T-helper 17 cell (primary cell): ENCODE measurements at regions not wholly inside any gene's neighbourhood (a gene's known extent, or its start where the extent isn't known, plus 50 kb on each side); places are given as distances from the start of the nearest gene placed in this dataset.
"Not testable (repeated sequence)": the region's sequence is repeated elsewhere in the genome, so short reads cannot be mapped to it uniquely, and the experiment has no call there.

ENCODE experiments used
- ATAC-seq: fragments of 150-1000 bp; cut with Tn5 transposase; 2 replicates; pipeline ENCODE4 v1.10.0; 2021; ENCODE audit warnings: mild to moderate bottlenecking, moderate library complexity
- DNase-seq, 3 donors: peaks; one replicate each; pipeline versions ENCODE4 v3.0.0 to v3.0.0-alpha.2; 2020 to 2021
- H3K9me3 ChIP-seq: one replicate; pipeline ENCODE4 v1.7.0; 2013; ENCODE audit warnings: low read length, mild to moderate bottlenecking; ENCODE audit not compliant: control insufficient read depth, poor library complexity, severe bottlenecking
- H3K27ac Mint-ChIP-seq: one replicate; pipeline ENCODE4 v1.8.0; 2022; ENCODE audit warnings: mild to moderate bottlenecking, moderate library complexity, mixed read lengths
- H3K27me3 Mint-ChIP-seq: one replicate; pipeline ENCODE4 v1.8.0; 2022; ENCODE audit warnings: mixed read lengths
- H3K36me3 Mint-ChIP-seq: one replicate; pipeline ENCODE4 v1.8.0; 2022; ENCODE audit warnings: low read depth, mixed read lengths
- H3K4me1 Mint-ChIP-seq: one replicate; pipeline ENCODE4 v1.8.0; 2022; ENCODE audit warnings: mild to moderate bottlenecking, mixed read lengths
- H3K4me3 Mint-ChIP-seq: one replicate; pipeline ENCODE4 v1.8.0; 2022; ENCODE audit warnings: mild to moderate bottlenecking, moderate library complexity, mixed read lengths

DNA sequence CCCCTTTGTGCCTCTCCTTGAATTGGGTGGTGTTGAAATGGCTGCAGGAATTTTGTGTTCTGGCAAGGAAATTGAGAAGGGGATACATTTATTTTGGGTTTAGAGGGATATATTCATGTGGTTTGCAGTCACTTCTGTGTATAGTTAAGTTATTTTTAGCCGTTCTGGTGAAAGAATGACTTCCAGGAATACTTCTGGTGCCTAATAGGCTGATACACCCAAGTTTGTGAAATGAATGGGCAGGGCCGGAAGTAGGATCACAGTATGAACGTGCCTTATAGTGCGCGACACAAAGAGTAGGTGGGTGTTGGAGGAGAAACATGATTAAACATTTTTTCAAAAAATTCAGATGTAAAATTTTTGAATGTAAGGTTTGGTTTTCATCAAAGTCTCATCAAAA, 168.6 kb upstream of the ATP5MC3 start:
- H3K27me3 Mint-ChIP-seq: peaks cover 45% of the 10 kb centered on the region
- H3K9me3 ChIP-seq: no peaks in the 10 kb centered on the region
- no peak overlapping the region for H3K4me3 Mint-ChIP-seq
- H3K27ac Mint-ChIP-seq: no peak overlapping the region
- H3K36me3 Mint-ChIP-seq: peaks cover 12% of the 10 kb centered on the region
- DNase-seq: no peak
- ATAC-seq: no peak
- H3K4me1 Mint-ChIP-seq: no peaks in the 10 kb centered on the region

DNA sequence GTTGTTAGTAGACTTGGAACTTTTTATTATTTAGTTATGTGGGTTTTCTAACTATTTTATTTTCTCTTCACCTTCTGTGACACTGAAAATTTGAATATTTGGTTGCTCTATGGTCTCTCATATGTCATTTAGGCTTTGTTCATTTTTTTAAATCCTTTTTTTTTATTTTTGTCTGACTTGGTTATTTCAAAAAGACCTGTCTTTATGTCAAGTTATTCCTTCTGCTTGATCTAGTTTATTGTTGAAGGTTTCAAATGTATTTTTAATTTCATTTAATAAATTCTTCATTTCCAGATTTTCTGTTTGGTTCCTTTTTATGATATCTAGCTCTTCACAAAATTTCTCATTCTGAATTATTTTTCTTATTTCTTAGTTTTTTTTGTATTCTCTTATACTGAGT, 160.6 kb upstream of the ATP5MC3 start:
- Mint-ChIP-seq H3K27me3 (peaks cover 4% of the 10 kb centered on the region), H3K36me3 (peaks cover 2% of the 10 kb centered on the region), H3K27ac (no peak overlapping the region), H3K4me1 (no peaks in the 10 kb centered on the region), H3K4me3 (no peak overlapping the region)
- peaks cover 3% of the 10 kb centered on the region for H3K9me3 ChIP-seq
- DNase-seq (no peak), ATAC-seq (no peak)

- DNase-seq (no peak), ATAC-seq (no peak)
- no peak overlapping the region for H3K27ac Mint-ChIP-seq
- no peak overlapping the region for H3K4me3 Mint-ChIP-seq
- peaks cover 5% of the 10 kb centered on the region for H3K27me3 Mint-ChIP-seq
- peaks cover 7% of the 10 kb centered on the region for H3K4me1 Mint-ChIP-seq
- H3K9me3 ChIP-seq: no peaks in the 10 kb centered on the region
- H3K36me3 Mint-ChIP-seq: no peaks in the 10 kb centered on the region
Observed at GRCh38 chr2:175330195-175330594, 148.7 kb upstream of the ATP5MC3 start.

- peaks cover 7% of the 10 kb centered on the region for H3K4me1 Mint-ChIP-seq
- peaks cover 5% of the 10 kb centered on the region for H3K27me3 Mint-ChIP-seq
- no peak overlapping the region for H3K4me3 Mint-ChIP-seq
- H3K9me3 ChIP-seq: no peaks in the 10 kb centered on the region
- no peak overlapping the region for H3K27ac Mint-ChIP-seq
- no peak for ATAC-seq
- H3K36me3 Mint-ChIP-seq: no peaks in the 10 kb centered on the region
- no peak for DNase-seq
Observed at GRCh38 chr2:175326801-175327200, 145.3 kb upstream of the ATP5MC3 start.

DNA sequence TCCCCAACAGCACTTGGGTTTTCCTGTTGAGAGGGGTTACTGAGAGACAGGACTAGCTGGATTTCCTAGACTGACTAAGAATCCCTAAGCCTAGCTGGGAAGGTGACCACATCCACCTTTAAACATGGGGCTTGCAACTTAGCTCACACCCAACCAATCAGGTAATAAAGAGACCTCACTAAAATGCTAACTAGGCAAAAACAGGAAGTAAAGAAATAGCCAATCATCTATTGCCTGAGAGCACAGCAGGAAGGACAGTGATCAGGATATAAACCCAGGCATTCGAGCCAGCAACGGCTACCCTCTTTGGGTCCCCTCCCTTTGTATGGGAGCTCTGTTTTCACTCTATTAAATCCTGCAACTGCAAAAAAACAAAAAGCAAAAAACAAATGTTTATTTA, 144.7 kb upstream of the ATP5MC3 start:
- not testable (repeated sequence) for H3K4me3 Mint-ChIP-seq, H3K9me3 ChIP-seq, H3K36me3 Mint-ChIP-seq, ATAC-seq, H3K27ac Mint-ChIP-seq, H3K27me3 Mint-ChIP-seq, DNase-seq, H3K4me1 Mint-ChIP-seq

- Mint-ChIP-seq H3K4me3 (no peak overlapping the region), H3K36me3 (no peaks in the 10 kb centered on the region), H3K27ac (no peak overlapping the region), H3K4me1 (no peaks in the 10 kb centered on the region), H3K27me3 (peaks cover 7% of the 10 kb centered on the region)
- ATAC-seq (no peak), DNase-seq (no peak)
- H3K9me3 ChIP-seq: no peaks in the 10 kb centered on the region
Observed at GRCh38 chr2:175323162-175323561, 141.7 kb upstream of the ATP5MC3 start.

GRCh38 chr2:175318542-175318941, 137.0 kb upstream of the ATP5MC3 start:
- Mint-ChIP-seq H3K36me3 (no peaks in the 10 kb centered on the region), H3K4me1 (peaks cover 2% of the 10 kb centered on the region), H3K4me3 (no peak overlapping the region), H3K27ac (no peak overlapping the region), H3K27me3 (peaks cover 34% of the 10 kb centered on the region)
- ATAC-seq: no peak
- no peak for DNase-seq
- H3K9me3 ChIP-seq: no peaks in the 10 kb centered on the region

GRCh38 chr2:175317751-175318150, 136.2 kb upstream of the ATP5MC3 start:
- H3K9me3 ChIP-seq: no peaks in the 10 kb centered on the region
- H3K27me3 Mint-ChIP-seq: peaks cover 42% of the 10 kb centered on the region
- H3K4me3 Mint-ChIP-seq: no peak overlapping the region
- H3K36me3 Mint-ChIP-seq: no peaks in the 10 kb centered on the region
- ATAC-seq (no peak), DNase-seq (no peak)
- no peak overlapping the region for H3K27ac Mint-ChIP-seq
- H3K4me1 Mint-ChIP-seq: peaks cover 2% of the 10 kb centered on the region

DNA sequence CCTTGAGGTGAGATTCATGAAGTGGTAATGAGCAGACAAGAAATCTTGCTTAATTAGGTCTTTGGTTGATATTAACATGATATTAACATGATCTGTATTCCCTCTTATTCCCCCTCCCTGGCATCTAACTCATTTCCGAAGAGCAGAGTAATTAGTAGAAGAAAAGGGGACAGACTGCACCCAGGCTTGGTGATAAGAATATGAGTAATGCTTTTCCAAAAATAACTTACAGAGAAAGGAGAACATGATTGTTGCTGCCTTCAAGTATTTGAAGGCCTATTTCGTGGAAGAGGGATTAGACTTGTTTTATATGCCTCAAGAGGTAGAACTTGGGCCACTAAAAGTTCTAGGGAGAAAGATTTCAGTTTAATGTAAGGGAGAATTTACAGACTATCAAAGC, 130.6 kb upstream of the ATP5MC3 start:
- DNase-seq: no peak
- no peak for ATAC-seq
- Mint-ChIP-seq H3K4me3 (no peak overlapping the region), H3K4me1 (peaks cover 4% of the 10 kb centered on the region), H3K27ac (no peak overlapping the region), H3K36me3 (peaks cover 4% of the 10 kb centered on the region), H3K27me3 (peaks cover 72% of the 10 kb centered on the region)
- H3K9me3 ChIP-seq: no peaks in the 10 kb centered on the region

- no peak overlapping the region for H3K4me3 Mint-ChIP-seq
- no peaks in the 10 kb centered on the region for H3K9me3 ChIP-seq
- no peak for ATAC-seq
- no peak for DNase-seq
- peaks cover 71% of the 10 kb centered on the region for H3K27me3 Mint-ChIP-seq
- H3K27ac Mint-ChIP-seq: no peak overlapping the region
- H3K4me1 Mint-ChIP-seq: peaks cover 4% of the 10 kb centered on the region
- H3K36me3 Mint-ChIP-seq: peaks cover 4% of the 10 kb centered on the region
Observed at GRCh38 chr2:175310813-175311504, 129.4 kb upstream of the ATP5MC3 start.

GRCh38 chr2:175309799-175310198, 128.3 kb upstream of the ATP5MC3 start:
- DNase-seq (no peak), ATAC-seq (no peak)
- H3K9me3 ChIP-seq: no peaks in the 10 kb centered on the region
- H3K27ac Mint-ChIP-seq: no peak overlapping the region
- peaks cover 75% of the 10 kb centered on the region for H3K27me3 Mint-ChIP-seq
- H3K36me3 Mint-ChIP-seq: peaks cover 4% of the 10 kb centered on the region
- H3K4me1 Mint-ChIP-seq: peaks cover 4% of the 10 kb centered on the region
- H3K4me3 Mint-ChIP-seq: no peak overlapping the region

DNA sequence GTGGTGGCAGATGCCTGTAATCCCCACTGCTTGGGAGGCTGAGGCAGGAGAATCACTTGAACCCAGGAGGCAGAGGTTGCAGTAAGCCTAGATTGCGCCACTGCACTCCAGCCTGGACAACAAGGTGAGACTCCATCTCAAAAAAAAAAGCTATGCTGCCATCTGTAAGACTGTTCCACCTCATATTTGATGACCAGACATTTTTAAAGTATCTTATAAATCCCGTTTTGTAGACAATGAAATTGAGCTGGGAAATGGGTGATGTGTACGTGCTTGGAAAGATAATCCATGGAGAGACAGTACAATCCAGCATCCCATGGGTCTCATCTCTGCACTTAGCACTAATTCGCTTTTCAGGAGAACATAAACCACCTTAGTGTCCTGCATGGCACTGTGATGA, 126.5 kb upstream of the ATP5MC3 start:
- H3K36me3 Mint-ChIP-seq: peaks cover 4% of the 10 kb centered on the region
- peaks cover 2% of the 10 kb centered on the region for H3K4me1 Mint-ChIP-seq
- ATAC-seq (no peak), DNase-seq (no peak)
- peaks cover 63% of the 10 kb centered on the region for H3K27me3 Mint-ChIP-seq
- H3K27ac Mint-ChIP-seq: no peak overlapping the region
- H3K9me3 ChIP-seq: no peaks in the 10 kb centered on the region
- H3K4me3 Mint-ChIP-seq: no peak overlapping the region

DNA sequence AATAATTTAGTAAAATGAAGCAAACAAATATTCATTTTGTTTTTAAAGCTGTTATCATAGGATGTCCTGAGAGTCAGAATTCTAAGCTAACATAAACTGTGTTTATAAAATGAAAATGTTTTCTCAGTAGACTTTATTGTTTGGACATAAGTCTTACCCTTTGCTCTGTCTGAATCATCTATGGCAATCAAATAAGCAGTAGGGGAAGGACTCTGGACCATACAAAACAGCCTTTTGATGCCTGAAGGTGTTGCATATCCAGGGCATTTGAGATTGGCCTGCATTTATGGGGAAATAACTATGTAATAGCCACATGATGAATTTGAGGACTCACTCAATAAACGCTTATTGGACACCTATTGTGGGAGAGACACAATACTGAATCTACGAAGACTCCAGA, 123.0 kb upstream of the ATP5MC3 start:
- H3K9me3 ChIP-seq: no peaks in the 10 kb centered on the region
- H3K4me1 Mint-ChIP-seq: peaks cover 2% of the 10 kb centered on the region
- DNase-seq (no peak), ATAC-seq (no peak)
- H3K4me3 Mint-ChIP-seq: no peak overlapping the region
- peaks cover 4% of the 10 kb centered on the region for H3K36me3 Mint-ChIP-seq
- H3K27me3 Mint-ChIP-seq: peaks cover 58% of the 10 kb centered on the region
- H3K27ac Mint-ChIP-seq: no peak overlapping the region

- Mint-ChIP-seq H3K4me3 (no peak overlapping the region), H3K36me3 (peaks cover 4% of the 10 kb centered on the region), H3K4me1 (peaks cover 1% of the 10 kb centered on the region), H3K27me3 (peaks cover 79% of the 10 kb centered on the region), H3K27ac (no peak overlapping the region)
- H3K9me3 ChIP-seq: no peaks in the 10 kb centered on the region
- DNase-seq (no peak), ATAC-seq (no peak)
Observed at GRCh38 chr2:175293776-175294175, 112.3 kb upstream of the ATP5MC3 start.
